GM12892 (cell line): ENCODE measurements at regions not wholly inside any gene's neighbourhood (a gene's known extent, or its start where the extent isn't known, plus 50 kb on each side); places are given as distances from the start of the nearest gene placed in this dataset.

Experiments used
- DNase-seq: peaks from one replicate; pipeline ENCODE4 v3.0.0; 2011; ENCODE audit not compliant: insufficient read length
- FAIRE-seq: peaks from 2 replicates; lab custom pipeline; 2011; peaks lifted over from hg19 to GRCh38; lab: Jason Lieb, UNC
- POLR2A ChIP-seq: IDR thresholded peaks from 2 replicates; pipeline ENCODE4 v1.6.1; 2011; ENCODE audit warnings: low read depth, low read length, control low read depth
- POLR2AphosphoS5 ChIP-seq: IDR thresholded peaks from 2 replicates; pipeline ENCODE4 v1.6.1; 2011; ENCODE audit warnings: low read depth, low read length, control low read depth
- TAF1 ChIP-seq: IDR thresholded peaks from 2 replicates; pipeline ENCODE4 v1.6.1; 2011; ENCODE audit warnings: low read depth, mild to moderate bottlenecking, control low read depth, low read length, borderline replicate concordance

GRCh38 chr5:148776261-148776660 lies 50.1 kb upstream of the ADRB2 start:
- TF ChIP-seq POLR2A: no peak
- no peak for TF ChIP-seq TAF1
- TF ChIP-seq POLR2AphosphoS5: no peak
- DNase-seq: no peak
- FAIRE-seq: no peak
